ENCODE measurements at regions not wholly inside any gene's neighbourhood (a gene's known extent, or its start where the extent isn't known, plus 50 kb on each side); places are given as distances from the start of the nearest gene placed in this dataset.

DNA sequence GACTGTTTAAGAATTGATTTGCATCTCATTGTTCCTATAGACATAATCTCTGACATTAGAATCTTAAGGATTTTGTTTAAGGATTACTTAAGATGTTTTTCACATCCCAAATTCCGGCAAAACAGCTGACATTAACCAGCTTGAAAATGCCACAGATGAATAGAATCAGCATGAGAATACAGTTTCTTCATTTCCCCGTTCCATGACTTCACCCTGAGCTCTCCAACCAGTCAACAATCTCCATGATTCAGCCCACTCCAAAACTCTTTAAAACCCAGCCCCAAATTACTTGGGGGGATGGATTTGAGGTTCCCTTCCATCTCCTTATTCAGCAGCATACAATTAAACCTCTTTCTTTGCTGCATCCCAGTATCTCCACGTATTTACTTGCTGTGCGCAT, 201.0 kb downstream of the LYPLAL1 start:
- Histone ChIP-seq H4K8ac (ENCODE audit: extremely low read depth, insufficient read depth, low read length) (no peak overlapping the region), H3K79me2 (ENCODE audit: control insufficient read depth in 1 of 2, insufficient read depth in 2 of 2, low read length in 2 of 2) (no peaks in the 10 kb centered on the region), H3K23me2 (ENCODE audit: low read depth, low read length) (no peaks in the 10 kb centered on the region), H3K4ac (replicated peaks; ENCODE audit: insufficient read length, low read depth, low read length) (no peak overlapping the region), H3K4me2 (ENCODE audit: insufficient read depth in 1 of 2, low read depth in 2 of 2, low read length in 2 of 2) (no peak overlapping the region), H3K56ac (replicated peaks; ENCODE audit: insufficient read length, low read depth, low read length) (no peak overlapping the region), H4K20me1 (replicated peaks in 1 of 2; ENCODE audit: control insufficient read depth in 1 of 2, insufficient read depth in 2 of 2, low read length in 2 of 2) (no peaks in the 10 kb centered on the region), H4K5ac (ENCODE audit: insufficient read length, low read depth, low read length) (no peak overlapping the region), H2BK5ac (ENCODE audit: low read depth, low read length) (no peak overlapping the region), H3K9ac (replicated peaks in 1 of 4; ENCODE audit: extremely low read depth in 1 of 4, low read depth in 3 of 4, low read length in 3 of 4) (no peak overlapping the region), H3K23ac (ENCODE audit: insufficient read length) (no peak overlapping the region), H3K27me3 (replicated peaks in 1 of 4; ENCODE audit: control insufficient read depth in 3 of 4, extremely low read depth in 1 of 4, insufficient read depth in 3 of 4, low read length in 3 of 4) (no peaks in the 10 kb centered on the region), H3K36me3 (ENCODE audit: control insufficient read depth in 2 of 4, insufficient read depth in 4 of 4, low read length in 3 of 4) (no peaks in the 10 kb centered on the region), H2AFZ (ENCODE audit: low read length) (no peak overlapping the region), H2BK120ac (replicated peaks; ENCODE audit: low read depth, low read length) (no peak overlapping the region), H3K79me1 (ENCODE audit: low read depth, low read length) (no peaks in the 10 kb centered on the region), H4K91ac (replicated peaks; ENCODE audit: insufficient read length, low read length) (no peak overlapping the region), H2BK15ac (ENCODE audit: low read length) (no peak overlapping the region), H3K27ac (ENCODE audit: low read depth, low read length) (no peak overlapping the region), H2BK20ac (ENCODE audit: low read length) (no peak overlapping the region), H3K14ac (ENCODE audit: insufficient read length) (no peak overlapping the region), H2AK5ac (ENCODE audit: low read depth, low read length) (no peak overlapping the region), H3K4me3 (ENCODE audit: extremely low read depth in 1 of 4, insufficient read depth in 2 of 4, low read depth in 3 of 4, low read length in 4 of 4) (no peak overlapping the region; a peak in 1 of 8 replicates), H2BK12ac (ENCODE audit: low read depth, low read length) (peak overlapping the region; percentile 90; the same call in 1 of the 2 replicates), H3K18ac (ENCODE audit: extremely low read depth, low read length) (no peak overlapping the region), H3K9me3 (ENCODE audit: insufficient read depth in 2 of 2, low read depth in 1 of 2, low read length in 1 of 2) (no peaks in the 10 kb centered on the region), H3K4me1 (replicated peaks in 1 of 4; ENCODE audit: control insufficient read depth in 3 of 4, insufficient read depth in 4 of 4, low read length in 3 of 4) (peaks cover 0 to 4% (median 0%) of the 10 kb centered on the region in 4 experiments; a peak in 1 of 7 replicates)
- ChIA-PET CTCF (ENCODE audit: partially characterized antibody) (interaction anchor here (0.9 to 1.5 kb wide), 2 partner anchors 9 to 13 kb away, joined by 3 to 4 read pairs; no protein-coding TSS in a partner anchor), POLR2A (ENCODE audit: partially characterized antibody) (interaction anchor here (0.7 kb wide), 1 partner anchor 9 kb away, joined by 3 read pairs; no protein-coding TSS in a partner anchor)
- DNase-seq (ENCODE audit: low read depth in 1 of 2, low spot score in 2 of 2) = no peak
- WGBS, 2 experiments (ENCODE audit: extremely low coverage in 1 of 2, insufficient coverage in 1 of 2, insufficient read length in 1 of 2, insufficient replicate concordance in 2 of 2, low coverage in 1 of 2, low lambda C conversion rate in 2 of 2, missing lambda C conversion rate in 1 of 2) = 67% methylated on average over 4 of the region's 4 CpGs; no CpG with 5 or more reads in 1 of the 2 experiments
- no peak for FAIRE-seq
- TF ChIP-seq KDM1A (IDR thresholded peaks at IDR 0.05; ENCODE audit: borderline replicate concordance, low read length) (no peak), FOSL1 (IDR thresholded peaks at IDR 0.05; ENCODE audit: insufficient read depth, low read depth, low read length) (no peak), POLR2AphosphoS5 (IDR thresholded peaks at IDR 0.05; ENCODE audit: low read depth, low read length) (no peak), CBX5 (IDR thresholded peaks at IDR 0.05; ENCODE audit: low read depth, low read length) (no peak), EZH2 (IDR thresholded peaks at IDR 0.05; ENCODE audit: low read depth, low read length, severe bottlenecking) (no peak), SIRT6 (IDR thresholded peaks at IDR 0.05; ENCODE audit: low read length) (no peak), RXRA (IDR thresholded peaks at IDR 0.05; ENCODE audit: insufficient read depth, low read depth, low read length) (no peak), KDM4A (IDR thresholded peaks at IDR 0.05; ENCODE audit: low read depth, low read length, severe bottlenecking) (no peak)
